RWPE2 (cell line): ENCODE measurements at regions not wholly inside any gene's neighbourhood (a gene's known extent, or its start where the extent isn't known, plus 50 kb on each side); places are given as distances from the start of the nearest gene placed in this dataset.

Experiments
- ATAC-seq: fragments of 200-7000 bp; cut with Tn5 transposase; 3 replicates; pipeline ENCODE4 v1.9.1; 2021; ENCODE audit warnings: low read depth
- DNase-seq: peaks from one replicate; pipeline ENCODE4 v3.0.0-alpha.2; 2020; ENCODE audit warnings: low spot score
- H3K27ac ChIP-seq: fragments of 450-650 bp; 2 replicates; pipeline ENCODE4 v1.5.1; 2017; ENCODE audit warnings: mild to moderate bottlenecking; ENCODE audit not compliant: poor library complexity, severe bottlenecking
- H3K27me3 ChIP-seq: fragments of 250-450 bp; sonication (Bioruptor Pico); 2 replicates; pipeline ENCODE4 v1.5.1; 2021; ENCODE audit warnings: mild to moderate bottlenecking, moderate library complexity; ENCODE audit not compliant: insufficient read depth, poor library complexity, severe bottlenecking
- H3K36me3 ChIP-seq: fragments of 250-450 bp; sonication (Bioruptor Pico); 2 replicates; pipeline ENCODE4 v1.5.1; 2020; ENCODE audit warnings: low read depth, mild to moderate bottlenecking, moderate library complexity
- H3K4me1 ChIP-seq: fragments of 250-450 bp; sonication (Bioruptor Pico); 2 replicates; pipeline ENCODE4 v1.5.1; 2021; ENCODE audit warnings: mild to moderate bottlenecking, moderate library complexity; ENCODE audit not compliant: insufficient read depth, poor library complexity, severe bottlenecking
- H3K4me3 ChIP-seq: fragments of 250-450 bp; sonication (Bioruptor Pico); 2 replicates; pipeline ENCODE4 v1.5.1; 2021; ENCODE audit warnings: mild to moderate bottlenecking, moderate library complexity; ENCODE audit not compliant: severe bottlenecking
- H3K9me3 ChIP-seq: fragments of 250-450 bp; sonication (Bioruptor Pico); 2 replicates; pipeline ENCODE4 v1.5.1; 2021; ENCODE audit warnings: mild to moderate bottlenecking, moderate library complexity; ENCODE audit not compliant: severe bottlenecking
- CTCF ChIP-seq: fragments of 450-650 bp; IDR thresholded peaks from one replicate; pipeline ENCODE4 v1.5.1; 2017; ENCODE audit warnings: mild to moderate bottlenecking, moderate library complexity; ENCODE audit not compliant: poor library complexity, severe bottlenecking

GRCh38 chr1:96971439-96971838 is 249.9 kb downstream of the PTBP2 start:
- ATAC-seq (no peak), DNase-seq (no peak)
- Histone ChIP-seq H3K9me3 (no peaks in the 10 kb centered on the region), H3K36me3 (no peaks in the 10 kb centered on the region), H3K27ac (no peak overlapping the region), H3K4me1 (no peaks in the 10 kb centered on the region), H3K4me3 (no peak overlapping the region), H3K27me3 (no peaks in the 10 kb centered on the region)
- TF ChIP-seq CTCF, result no peak

- Histone ChIP-seq H3K4me1 (no peaks in the 10 kb centered on the region), H3K27me3 (no peaks in the 10 kb centered on the region), H3K36me3 (no peaks in the 10 kb centered on the region), H3K9me3 (no peaks in the 10 kb centered on the region), H3K27ac (no peak overlapping the region), H3K4me3 (no peak overlapping the region)
- no peak for DNase-seq
- TF ChIP-seq CTCF, result no peak
- no peak for ATAC-seq
Observed at GRCh38 chr1:96971849-96972602, 250.4 kb downstream of the PTBP2 start.

- Histone ChIP-seq H3K9me3 (no peaks in the 10 kb centered on the region), H3K27ac (no peak overlapping the region), H3K4me1 (no peaks in the 10 kb centered on the region), H3K4me3 (no peak overlapping the region), H3K36me3 (no peaks in the 10 kb centered on the region), H3K27me3 (no peaks in the 10 kb centered on the region)
- TF ChIP-seq CTCF, result no peak
- ATAC-seq (no peak), DNase-seq (no peak)
Observed at GRCh38 chr1:96973605-96974004, 252.0 kb downstream of the PTBP2 start.

- no peak overlapping the region for H3K27ac ChIP-seq
- no peak for TF ChIP-seq CTCF
Observed at GRCh38 chr1:96978444-96978843, 256.9 kb downstream of the PTBP2 start.

GRCh38 chr1:96978901-96979300 is 257.3 kb downstream of the PTBP2 start:
- H3K27me3 ChIP-seq, result no peaks in the 10 kb centered on the region
- no peak overlapping the region for H3K4me3 ChIP-seq
- no peak for TF ChIP-seq CTCF
- H3K36me3 ChIP-seq, result no peaks in the 10 kb centered on the region
- no peak for ATAC-seq
- H3K4me1 ChIP-seq, result no peaks in the 10 kb centered on the region
- no peak for DNase-seq
- H3K9me3 ChIP-seq, result no peaks in the 10 kb centered on the region
- no peak overlapping the region for H3K27ac ChIP-seq

More at GRCh38 chr1:96978444-96978843, 256.9 kb downstream of the PTBP2 start:
- Histone ChIP-seq H3K27me3 (no peaks in the 10 kb centered on the region), H3K36me3 (no peaks in the 10 kb centered on the region), H3K9me3 (no peaks in the 10 kb centered on the region), H3K4me1 (no peaks in the 10 kb centered on the region), H3K4me3 (no peak overlapping the region)
- DNase-seq (no peak), ATAC-seq (no peak)
